GM18519 (cell line): ENCODE measurements at regions not wholly inside any gene's neighbourhood (a gene's known extent, or its start where the extent isn't known, plus 50 kb on each side); places are given as distances from the start of the nearest gene placed in this dataset.
"Not testable (repeated sequence)": the region's sequence is repeated elsewhere in the genome, so short reads cannot be mapped to it uniquely, and the experiment has no call there.

Source experiments
- ATAC-seq: cut with Tn5 transposase; IDR thresholded peaks from one replicate; pipeline ENCODE4 v1.9.1; 2021; ENCODE audit warnings: mild to moderate bottlenecking, moderate library complexity; ENCODE audit not compliant: unreplicated experiment, low FRiP score

DNA sequence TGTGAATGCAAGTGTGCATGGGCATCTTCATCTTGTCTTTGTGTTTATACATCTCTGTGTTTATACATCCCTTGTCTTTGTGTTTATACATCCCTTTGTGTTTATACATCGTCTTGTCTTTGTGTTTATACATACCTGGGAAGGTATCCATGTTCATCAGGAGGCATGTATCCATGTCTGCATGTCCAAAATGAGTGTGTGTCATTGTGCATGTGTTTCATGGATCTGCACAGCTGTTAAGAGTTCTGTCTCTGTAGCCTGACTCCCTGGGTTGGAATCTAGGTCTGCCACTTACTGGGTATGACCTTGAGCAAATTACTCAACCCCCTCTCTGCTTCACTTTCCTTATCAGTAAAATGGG is 50.1 kb upstream of the SIRPA start:
- no peak for ATAC-seq

DNA sequence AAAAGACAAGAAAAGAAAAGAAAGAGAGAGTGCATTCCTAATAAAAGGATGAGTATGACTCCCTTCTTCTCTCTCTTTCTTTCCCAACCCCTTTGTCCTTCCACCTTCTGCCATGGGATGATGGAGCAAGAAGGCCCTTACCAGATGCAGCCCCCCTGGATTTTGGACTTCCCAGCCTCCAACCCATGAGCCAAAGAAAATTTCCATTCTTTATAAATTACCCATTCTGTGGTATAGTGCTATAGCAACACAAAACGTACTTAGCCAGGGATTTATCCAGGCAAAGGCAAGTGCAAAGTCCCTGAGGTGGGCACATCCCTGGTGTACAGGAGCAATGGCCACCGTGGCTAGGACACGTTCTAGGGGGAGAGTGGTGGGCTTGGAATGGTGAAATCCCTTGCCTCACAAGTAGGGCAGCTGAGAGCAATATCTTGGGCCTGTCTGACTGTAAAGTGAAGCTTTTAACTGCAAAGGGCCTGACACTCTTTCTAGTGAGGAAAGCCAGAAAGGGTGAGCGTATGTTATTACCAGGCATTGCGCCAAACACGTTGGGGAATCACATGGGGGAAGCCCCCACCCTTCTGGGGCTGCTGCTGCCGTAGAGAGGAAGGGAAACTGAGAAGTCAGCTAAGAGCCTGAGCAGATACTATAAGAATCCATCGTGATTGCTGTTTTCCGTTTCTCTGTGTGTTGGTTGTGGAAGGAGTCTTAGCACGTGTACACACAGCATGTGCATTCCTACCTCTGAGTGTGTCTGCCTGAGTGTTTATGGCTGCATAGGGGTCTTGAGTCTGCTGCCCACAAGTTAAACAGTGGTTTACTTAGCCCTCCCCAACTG is 50.7 kb upstream of the SIRPA start:
- ATAC-seq, result peak; percentile 91

DNA sequence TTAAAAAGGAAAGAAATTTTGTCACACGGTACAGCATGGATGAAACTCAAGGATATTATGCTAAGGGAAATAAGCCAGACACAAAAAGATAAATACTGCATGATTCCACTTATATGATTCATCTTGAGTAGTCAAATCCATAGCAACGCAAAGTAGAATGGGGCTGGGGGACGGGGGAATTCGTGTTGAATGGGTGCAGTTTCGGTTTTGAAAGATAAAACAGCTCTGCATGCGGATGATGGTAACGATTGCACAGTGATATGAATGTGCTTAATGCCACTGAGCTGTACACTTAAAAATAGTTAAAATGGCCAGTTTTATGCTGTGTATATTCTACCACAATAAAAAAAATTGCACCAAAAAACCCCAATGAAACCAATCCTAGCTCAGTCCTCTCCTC is 52.9 kb upstream of the SIRPA start:
- ATAC-seq, result no peak

DNA sequence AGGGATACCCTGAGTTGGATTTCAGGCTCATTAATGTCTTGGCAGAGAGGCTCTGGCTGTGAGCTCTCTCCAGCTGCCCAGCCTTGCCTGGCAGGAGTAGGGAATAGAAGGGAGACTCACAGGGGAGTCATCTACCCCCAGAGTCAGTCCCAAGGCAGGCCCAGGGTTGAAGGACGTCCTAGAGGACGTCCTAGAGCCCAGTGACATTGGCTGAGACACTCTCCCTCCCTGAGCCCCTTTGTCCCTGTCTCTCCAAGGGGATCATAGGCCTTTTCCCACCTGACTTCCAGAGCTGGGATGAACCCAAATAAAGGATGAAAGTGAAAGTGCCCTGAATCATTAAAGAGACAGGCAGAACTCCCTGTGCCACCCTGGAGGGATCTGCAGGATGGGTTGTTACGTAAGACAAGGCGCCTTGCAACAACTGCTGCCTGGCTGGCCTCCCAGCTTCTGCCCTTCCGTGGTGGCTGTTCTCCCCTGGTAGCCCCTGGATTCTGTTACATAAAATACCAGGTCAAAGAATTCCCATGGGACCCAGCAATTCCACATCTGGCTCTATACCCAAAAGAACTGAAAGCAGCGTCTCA is 53.6 kb upstream of the SIRPA start:
- ATAC-seq, result no peak

DNA sequence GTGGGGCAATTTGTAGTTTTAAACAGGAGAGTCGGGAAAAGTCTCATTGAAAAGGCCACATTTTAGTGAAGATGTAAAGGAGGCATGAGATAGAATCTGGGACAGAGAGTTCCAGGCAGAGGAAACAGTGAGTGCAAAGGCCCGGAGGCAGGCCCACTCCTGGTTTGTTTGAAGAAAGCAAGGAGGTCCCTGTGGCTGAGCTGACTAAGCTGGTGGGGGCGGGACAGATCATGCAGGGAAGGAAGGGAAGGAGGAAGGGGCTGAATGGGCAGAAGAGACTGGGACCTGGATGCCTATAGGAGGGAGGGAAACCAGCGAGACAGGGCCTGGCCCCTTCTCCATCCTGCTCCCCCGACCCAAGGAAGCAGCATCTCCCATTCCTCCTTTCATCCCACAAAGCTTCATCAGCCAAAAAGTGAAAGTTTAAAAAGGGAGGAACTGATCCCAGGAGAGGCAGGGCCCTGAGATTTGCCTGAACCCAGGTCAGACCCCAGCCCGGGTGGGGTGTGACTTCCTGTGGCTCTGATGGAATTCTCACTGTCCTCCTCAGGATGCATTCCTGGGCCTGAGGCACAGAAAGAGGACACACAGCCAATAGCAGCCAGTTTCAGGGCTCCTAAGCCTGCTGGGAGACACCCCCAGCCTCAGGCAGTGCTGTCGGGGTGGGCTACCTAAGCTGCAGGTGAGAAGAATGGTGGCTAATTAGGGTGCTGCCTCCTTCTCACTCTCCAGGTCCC is 54.2 kb upstream of the SIRPA start:
- ATAC-seq, result no peak

DNA sequence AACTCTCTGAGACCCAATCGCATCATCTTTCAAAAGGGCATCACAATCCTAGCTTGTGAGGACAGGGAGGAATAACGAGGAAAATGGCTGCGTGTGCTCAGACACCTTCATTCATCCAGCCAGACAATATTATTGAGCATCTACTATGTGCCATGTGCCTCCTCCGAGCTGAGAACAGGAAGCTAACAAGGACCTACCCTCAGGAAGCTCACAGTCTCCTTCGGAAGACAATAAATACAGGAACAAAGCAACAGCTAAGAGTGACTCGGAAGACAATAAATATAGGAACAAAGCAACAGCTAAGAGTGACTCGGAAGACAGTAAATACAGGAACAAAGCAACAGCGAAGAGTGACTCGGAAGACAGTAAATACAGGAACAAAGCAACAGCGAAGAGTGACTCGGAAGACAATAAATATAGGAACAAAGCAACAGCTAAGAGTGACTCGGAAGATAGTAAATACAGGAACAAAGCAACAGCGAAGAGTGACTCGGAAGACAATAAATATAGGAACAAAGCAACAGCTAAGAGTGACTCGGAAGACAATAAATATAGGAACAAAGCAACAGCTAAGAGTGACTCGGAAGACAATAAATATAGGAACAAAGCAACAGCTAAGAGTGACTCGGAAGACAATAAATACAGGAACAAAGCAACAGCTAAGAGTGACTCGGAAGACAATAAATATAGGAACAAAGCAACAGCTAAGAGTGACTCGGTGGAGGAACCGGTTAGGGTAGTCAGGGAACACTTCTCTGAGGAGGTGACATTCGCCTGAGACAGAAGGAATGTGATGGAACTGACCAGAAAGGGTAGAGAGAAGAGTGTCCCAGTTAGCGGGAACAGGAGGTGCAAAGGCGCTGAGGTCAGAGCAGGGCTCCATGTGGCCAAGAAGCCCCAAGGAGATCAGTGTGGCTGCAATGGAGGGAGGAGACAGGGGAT is 55.6 kb upstream of the SIRPA start:
- not testable (repeated sequence) for ATAC-seq

DNA sequence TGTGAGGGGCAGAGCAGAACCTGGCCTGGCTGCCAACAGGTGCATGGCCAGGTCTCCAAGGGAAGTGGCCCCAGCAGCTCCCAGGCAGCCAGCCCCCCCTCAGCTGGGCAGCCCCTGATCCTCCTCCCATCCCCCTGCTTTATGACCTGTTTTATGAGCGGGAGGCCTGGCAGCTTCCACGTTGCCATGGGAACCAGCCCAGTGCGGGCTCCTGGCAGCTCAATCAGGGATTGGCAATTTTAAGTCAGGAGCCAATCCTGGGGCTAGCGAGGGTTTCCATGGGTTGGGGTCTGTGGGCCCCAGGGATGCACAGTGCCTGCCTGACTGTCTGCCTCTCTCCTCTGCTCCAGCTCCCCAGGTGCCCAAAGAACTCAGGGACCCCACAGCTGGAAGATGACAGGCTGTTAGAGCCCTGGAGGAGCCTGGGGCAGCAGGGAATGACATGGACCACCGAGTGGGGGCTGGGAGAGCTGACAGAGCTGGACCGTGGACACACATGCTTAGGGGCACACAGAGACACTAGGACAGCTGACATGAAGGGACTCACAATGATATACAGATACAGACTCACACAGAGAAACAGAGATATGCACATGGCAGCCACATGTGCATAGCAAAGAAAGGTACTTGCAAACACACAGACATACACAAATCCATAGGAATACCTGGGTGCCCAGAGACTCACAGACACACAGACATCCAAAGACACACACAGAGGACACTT is 56.5 kb upstream of the SIRPA start:
- ATAC-seq, result no peak

DNA sequence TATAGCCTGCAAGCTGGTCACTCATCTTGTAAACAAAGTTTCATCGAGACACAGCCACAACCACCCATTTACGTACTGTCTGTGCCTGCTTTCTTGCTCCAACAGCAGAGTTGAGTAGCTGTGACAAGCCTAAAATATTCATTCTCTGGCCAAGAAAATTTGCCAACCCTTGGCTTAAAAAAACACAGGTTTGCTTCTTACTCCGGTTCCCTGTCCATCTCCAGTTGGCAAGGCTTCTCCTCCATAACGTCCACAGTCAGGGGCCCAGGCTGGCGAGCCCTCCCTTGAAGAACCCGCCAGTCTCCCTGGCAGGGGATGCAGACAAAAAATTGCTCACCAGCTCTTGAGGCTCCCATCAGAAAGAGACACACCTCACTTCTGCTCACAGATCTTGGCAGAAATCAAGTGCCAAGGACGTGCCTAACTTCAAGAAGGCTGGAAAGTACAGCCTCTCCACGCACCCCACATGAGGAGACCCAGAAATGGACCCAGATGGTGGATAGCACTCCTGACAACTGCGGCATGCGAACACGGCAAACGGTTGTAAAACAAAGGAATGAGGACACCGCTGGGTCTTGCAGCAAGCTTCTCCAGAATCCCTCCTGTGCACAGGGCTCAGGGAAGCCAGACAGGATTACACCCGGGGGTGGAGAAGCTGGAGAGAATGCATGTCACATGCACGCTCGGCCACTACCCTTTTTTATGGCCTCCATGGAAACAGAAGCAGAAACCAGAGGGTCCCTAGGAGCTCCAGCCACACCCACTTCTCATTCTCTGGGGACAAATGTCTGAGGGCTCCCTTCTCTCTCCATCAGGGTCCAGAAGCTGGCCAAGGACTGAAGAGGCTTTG is 59.8 kb upstream of the SIRPA start:
- ATAC-seq, result no peak

DNA sequence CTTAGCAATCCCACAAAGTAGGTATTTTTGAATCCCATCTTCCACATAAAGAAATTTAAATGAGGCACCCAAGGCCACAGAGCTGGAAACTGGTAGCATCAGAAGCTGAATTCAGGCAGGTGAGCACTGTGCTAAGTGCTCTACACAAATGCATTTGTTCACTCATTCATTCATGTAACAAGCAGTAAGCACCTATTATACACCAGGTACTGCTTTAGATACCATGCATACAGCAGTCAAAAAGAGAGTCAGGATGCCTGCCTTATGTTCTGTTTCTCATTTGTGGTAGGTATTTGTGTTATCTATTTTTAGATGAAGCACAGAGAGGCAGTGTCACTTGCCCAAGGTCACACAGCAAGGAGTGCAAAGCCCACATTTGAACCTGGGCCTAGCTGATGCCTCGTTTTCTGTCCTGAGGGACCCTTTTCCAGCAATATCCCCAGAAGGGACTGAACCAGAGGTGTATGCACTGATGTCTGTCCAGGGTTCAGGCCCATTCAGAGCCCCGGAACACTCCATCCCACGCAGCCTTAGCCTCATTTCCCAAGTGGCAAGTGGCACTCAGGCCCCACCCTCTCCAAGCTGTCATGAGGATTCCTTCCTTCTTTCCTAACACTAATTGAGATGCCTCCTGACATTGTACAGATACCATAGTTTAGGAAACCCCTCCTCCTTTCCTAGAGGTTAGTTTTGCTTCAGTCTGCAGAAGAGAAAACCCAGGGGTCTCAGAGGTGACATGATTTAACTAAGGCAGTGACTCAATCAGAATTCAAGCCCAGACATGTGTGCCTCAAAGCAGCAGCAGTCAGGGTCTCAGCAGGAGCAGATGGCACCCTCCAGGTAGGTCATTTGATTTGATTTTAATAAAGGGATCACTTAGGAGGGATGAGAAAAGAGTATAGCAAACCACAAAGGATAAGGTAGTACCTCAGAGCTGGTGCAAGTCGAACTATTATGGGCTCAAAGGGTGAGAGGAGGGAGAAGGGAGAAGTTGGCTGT is 61.2 kb upstream of the SIRPA start:
- no peak for ATAC-seq

DNA sequence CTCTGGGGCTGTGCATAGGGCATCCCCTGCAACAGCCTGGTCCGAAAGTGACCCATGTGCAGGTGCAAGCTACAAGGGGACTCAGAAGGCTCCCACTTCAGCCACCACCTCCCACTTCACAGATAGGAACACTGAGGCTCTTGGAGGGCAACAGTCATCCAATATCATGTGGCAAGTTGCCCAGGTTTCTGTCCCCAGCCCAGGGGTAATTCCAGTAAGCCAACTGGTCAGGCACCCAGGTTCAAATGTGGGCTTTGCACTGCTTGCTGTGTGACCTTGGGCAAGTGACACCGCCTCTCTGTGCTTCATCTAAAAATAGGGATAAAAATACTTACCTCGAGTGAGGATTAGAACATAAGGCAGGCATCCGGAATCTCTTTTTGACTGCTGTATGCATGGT is 62.0 kb upstream of the SIRPA start:
- ATAC-seq, result no peak

DNA sequence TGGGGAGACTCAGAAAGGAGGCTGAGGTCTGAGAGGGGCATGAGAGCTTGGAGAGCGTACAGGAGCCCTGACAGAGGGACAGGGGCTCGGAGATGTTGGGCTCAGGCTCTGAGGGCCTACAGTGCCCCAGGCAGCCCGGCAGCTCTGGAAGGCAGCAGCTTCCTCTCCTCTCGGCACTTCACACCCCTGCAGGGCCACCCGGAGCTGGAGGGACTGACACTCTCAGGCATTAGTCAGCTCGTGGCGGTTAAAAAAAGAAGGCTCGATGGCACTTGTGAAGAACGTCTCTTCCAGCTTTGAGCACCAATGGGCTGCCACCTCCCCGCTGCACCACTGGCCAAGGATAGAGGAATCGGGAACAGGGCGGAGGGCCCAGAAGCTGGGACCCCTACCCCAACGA is 62.6 kb upstream of the SIRPA start:
- ATAC-seq, result no peak

DNA sequence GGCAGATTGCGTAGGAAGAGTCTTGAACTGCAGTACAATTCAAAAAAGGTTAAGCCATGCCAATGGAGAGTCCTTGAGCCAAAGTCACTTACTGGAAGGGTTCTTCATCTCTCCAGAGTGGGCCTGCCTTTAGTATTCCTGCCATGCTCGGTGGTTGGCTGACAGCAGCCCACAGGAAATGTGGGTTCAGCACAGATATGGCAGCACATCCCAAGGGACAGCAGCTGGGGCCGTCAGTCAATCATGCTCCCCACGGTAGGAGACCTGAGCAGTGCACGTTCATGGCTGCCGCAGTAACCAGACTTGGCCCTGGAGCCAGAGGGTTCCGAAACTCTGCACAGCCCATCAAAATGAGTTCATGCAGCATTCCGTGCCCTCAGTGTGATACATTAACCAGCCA is 63.6 kb upstream of the SIRPA start:
- no peak for ATAC-seq

DNA sequence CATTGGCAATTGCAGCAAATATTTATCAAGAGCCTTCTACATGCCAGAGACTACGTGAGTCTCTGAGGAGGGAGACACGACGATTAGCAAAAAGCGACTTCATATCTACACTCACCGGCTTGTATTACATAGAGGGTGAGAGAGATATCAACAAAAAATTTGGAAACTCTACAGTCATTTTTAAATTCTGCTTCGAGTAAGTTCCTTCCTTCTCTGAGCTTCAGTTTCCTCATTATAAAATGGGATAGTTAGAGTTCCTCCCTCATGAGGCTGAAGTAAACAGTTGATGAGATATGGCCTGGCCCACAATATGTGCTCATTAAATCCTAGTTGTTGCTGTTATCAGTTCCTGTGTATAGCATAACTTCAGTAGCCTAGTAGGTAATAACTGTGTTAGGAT is 64.1 kb upstream of the SIRPA start:
- ATAC-seq, result no peak

DNA sequence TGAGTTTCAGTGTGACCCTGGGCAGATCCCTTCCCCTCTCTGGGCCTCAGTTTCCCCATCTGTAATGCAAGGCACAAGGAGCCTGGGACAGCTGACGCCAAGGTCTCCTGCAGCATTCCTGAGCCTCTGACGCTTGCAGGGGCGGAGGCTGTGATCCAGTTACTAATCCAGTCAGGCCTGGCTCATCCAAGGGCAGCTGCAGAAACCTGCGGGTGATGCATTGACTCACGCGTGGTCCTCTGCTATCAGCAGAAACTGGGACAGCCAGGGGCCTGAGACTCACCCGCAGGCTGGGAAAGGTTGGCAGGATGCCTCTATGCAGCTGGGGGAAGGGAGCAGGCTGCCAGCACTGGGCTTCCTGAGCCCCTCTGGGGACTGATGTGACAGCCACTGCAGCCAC is 65.0 kb upstream of the SIRPA start:
- ATAC-seq, result no peak

DNA sequence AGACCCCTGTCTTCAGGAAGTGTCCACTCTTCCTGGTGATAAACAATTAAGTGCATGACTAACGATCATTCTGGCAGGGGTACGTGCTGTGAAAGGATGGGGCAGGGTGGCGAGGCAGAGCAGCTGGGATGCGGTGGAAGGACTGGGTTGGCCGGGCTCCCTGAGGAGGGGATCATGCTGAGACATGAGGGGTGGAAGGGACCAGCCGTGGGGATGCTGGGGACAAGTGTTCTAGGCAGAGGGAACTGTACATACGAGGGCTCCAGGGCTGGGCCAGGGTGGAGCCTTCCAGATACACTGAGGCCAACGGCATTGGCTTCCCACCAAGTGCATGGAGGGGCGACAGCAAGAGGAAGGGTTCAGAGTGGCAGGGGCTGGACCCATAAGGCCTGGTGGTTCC is 65.7 kb upstream of the SIRPA start:
- no peak for ATAC-seq

DNA sequence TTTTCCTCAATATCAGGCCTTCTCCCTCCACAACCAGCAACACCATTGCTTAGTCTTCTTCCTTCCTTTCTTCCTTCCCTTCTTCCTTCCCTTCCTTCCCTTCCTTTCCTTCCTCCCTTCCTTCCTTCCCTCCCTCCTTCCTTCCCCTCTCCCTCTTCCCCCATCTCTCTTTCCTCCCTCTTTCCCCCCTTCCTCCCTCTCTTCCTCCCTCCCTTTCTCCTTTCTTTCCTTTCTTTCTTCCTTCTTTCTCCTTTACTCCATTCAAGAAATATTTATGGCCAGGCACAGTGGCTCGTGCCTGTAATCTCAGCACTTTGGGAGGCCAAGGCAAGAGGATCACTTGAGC is 66.4 kb upstream of the SIRPA start:
- ATAC-seq, result no peak

DNA sequence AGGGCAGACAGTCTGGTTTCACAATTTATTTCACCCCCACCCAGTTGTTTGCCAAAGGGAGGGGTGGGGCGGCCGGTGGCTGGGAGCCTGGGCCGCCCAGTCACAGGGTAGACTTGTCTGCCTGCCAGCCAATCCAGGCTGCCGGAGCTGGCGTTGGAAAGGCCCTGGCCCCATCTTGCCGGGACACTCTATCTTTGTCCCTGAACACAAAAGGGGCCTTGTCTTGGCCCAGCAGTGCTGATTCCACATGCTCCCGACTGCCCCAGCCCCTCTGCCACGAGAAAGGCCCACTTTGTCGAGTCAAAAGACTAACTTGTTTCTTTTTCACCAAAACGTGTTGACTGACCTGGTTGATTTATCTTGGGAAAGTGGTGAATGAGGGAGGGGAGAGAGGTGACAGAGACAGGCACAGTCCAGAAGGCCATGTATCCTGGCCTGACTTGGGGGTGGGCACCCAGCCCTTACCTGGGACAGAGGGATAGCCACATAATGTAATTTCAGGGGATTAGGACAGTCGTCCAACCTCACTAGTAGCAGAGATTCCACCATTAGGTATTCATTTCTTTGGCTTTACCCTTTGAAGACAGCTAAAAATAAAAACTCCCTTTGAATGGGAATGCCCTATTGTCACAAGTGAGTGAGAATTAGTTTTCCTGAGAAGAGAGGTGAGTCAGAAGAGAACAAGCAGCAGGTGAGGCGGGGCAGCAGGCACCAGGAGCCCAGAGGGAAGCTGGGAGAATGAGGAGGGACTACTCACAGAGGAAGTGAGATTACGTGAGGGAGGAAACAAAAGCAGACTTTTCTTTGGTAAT is 67.0 kb upstream of the SIRPA start:
- ATAC-seq, result no peak
